SK-N-SH (cell line): ENCODE measurements at regions not wholly inside any gene's neighbourhood (a gene's known extent, or its start where the extent isn't known, plus 50 kb on each side); places are given as distances from the start of the nearest gene placed in this dataset.

Source experiments
- CTCF ChIA-PET: fragments of 300-600, 350-600 bp; formaldehyde crosslinking; extraction: SDS; loops from one replicate; lab custom pipeline; 2021; lab: Yijun Ruan, JAX
- POLR2A ChIA-PET: fragments of 350-600 bp; sonication (Branson Sonifier 250); formaldehyde crosslinking; extraction: SDS; loops from one replicate; lab custom pipeline; 2020; ENCODE audit warnings: antibody characterized with exemption, inconsistent platforms; lab: Yijun Ruan, JAX
- DNase-seq: peaks from one replicate; pipeline ENCODE4 v3.0.0; 2012
- H2AFZ ChIP-seq: fragments of 200-600 bp; sonication (generic); 2 replicates; pipeline ENCODE4 v1.8.1; 2016; ENCODE audit warnings: antibody characterized with exemption, mild to moderate bottlenecking, low read depth
- H3F3A ChIP-seq: fragments of 200-600 bp; sonication (generic); replicated peaks from 2 replicates; pipeline ENCODE3; 2016; ENCODE audit warnings: antibody characterized with exemption, mild to moderate bottlenecking; ENCODE audit not compliant: insufficient read depth
- H3K27ac ChIP-seq, 2 experiments: fragments of 200-500 bp in 1 of 2; fragments of 200-600 bp in 1 of 2; sonication (Bioruptor generic) in 1 of 2; sonication (generic), shearing (Covaris generic) in 1 of 2; 2 replicates each; pipeline versions ENCODE4 v1.5.1 to v1.6.1; 2014 to 2016; ENCODE audit warnings: low read depth in 2 of 2, inconsistent platforms in 1 of 2, low read length in 1 of 2, mild to moderate bottlenecking in 1 of 2, mixed read lengths in 1 of 2
- H3K27me3 ChIP-seq: fragments of 200-600 bp; sonication (generic), shearing (Covaris generic); 2 replicates; pipeline ENCODE4 v1.6.1; 2016; ENCODE audit warnings: mixed run types; ENCODE audit not compliant: insufficient read depth
- H3K36me3 ChIP-seq, 2 experiments: fragments of 200-500 bp in 1 of 2; fragments of 200-600 bp in 1 of 2; sonication (Bioruptor generic) in 1 of 2; sonication (generic) in 1 of 2; replicated peaks in 1 of 2; 2 replicates each; pipeline versions ENCODE3 to v1.5.1; 2014 to 2016; ENCODE audit warnings: low read length in 1 of 2, mild to moderate bottlenecking in 1 of 2; ENCODE audit not compliant: insufficient read depth in 2 of 2, control insufficient read depth in 1 of 2
- H3K4me1 ChIP-seq, 2 experiments: fragments of 200-500 bp in 1 of 2; fragments of 200-600 bp in 1 of 2; sonication (Bioruptor generic) in 1 of 2; sonication (generic), shearing (Covaris generic) in 1 of 2; 2 replicates each; pipeline versions ENCODE4 v1.5.1 to v1.6.1; 2014 to 2016; ENCODE audit warnings: low read depth in 1 of 2, low read length in 1 of 2, mixed run types in 1 of 2; ENCODE audit not compliant: insufficient read depth in 2 of 2, control insufficient read depth in 1 of 2
- H3K4me2 ChIP-seq: fragments of 200-600 bp; sonication (generic), shearing (Covaris generic); 2 replicates; pipeline ENCODE4 v1.6.1; 2017; ENCODE audit warnings: mixed run types
- H3K4me3 ChIP-seq, 2 experiments: fragments of 200-500 bp in 1 of 2; fragments of 200-600 bp in 1 of 2; sonication (Bioruptor generic) in 1 of 2; sonication (generic), shearing (Covaris generic) in 1 of 2; 2 replicates each; pipeline versions ENCODE4 v1.5.1 to v1.8.1; 2014 to 2016; ENCODE audit warnings: low read depth in 2 of 2, inconsistent platforms in 1 of 2, low read length in 1 of 2, mild to moderate bottlenecking in 1 of 2, mixed read lengths in 1 of 2, moderate library complexity in 1 of 2
- H3K79me2 ChIP-seq: fragments of 200-600 bp; sonication (generic); 2 replicates; pipeline ENCODE4 v1.8.1; 2017; ENCODE audit warnings: mild to moderate bottlenecking; ENCODE audit not compliant: insufficient read depth
- H3K9ac ChIP-seq: fragments of 200-600 bp; sonication (generic); 2 replicates; pipeline ENCODE4 v1.6.1; 2017; ENCODE audit warnings: mixed run types
- H3K9me2 ChIP-seq: fragments of 200-600 bp; sonication (generic); 2 replicates; pipeline ENCODE4 v1.6.1; 2017; ENCODE audit warnings: mixed run types
- H3K9me3 ChIP-seq: fragments of 200-600 bp; sonication (generic); 2 replicates; pipeline ENCODE4 v1.6.1; 2017; ENCODE audit warnings: mixed run types, mild to moderate bottlenecking, moderate library complexity
- H4K20me1 ChIP-seq: fragments of 200-600 bp; sonication (generic); 2 replicates; pipeline ENCODE4 v1.6.1; 2017; ENCODE audit warnings: mild to moderate bottlenecking, mixed run types; ENCODE audit not compliant: insufficient read depth
- CHD2 ChIP-seq: fragments of 150-350 bp; IDR thresholded peaks from 2 replicates; pipeline ENCODE4 v1.6.1; 2018; ENCODE audit warnings: low read length; ENCODE audit not compliant: partially characterized antibody
- EZH2phosphoT487 ChIP-seq: fragments of 200-600 bp; sonication (generic); IDR thresholded peaks from 2 replicates; pipeline ENCODE4 v1.6.1; 2017; ENCODE audit warnings: low read depth, mixed run types, mild to moderate bottlenecking, antibody characterized with exemption, moderate library complexity, borderline replicate concordance
- FOXM1 ChIP-seq: IDR thresholded peaks from 2 replicates; pipeline ENCODE4 v1.4.0; 2012; ENCODE audit warnings: low read depth, mild to moderate bottlenecking
- JUND ChIP-seq: IDR thresholded peaks from 2 replicates; pipeline ENCODE4 v1.4.0; 2012
- MEF2A ChIP-seq: IDR thresholded peaks from 2 replicates; pipeline ENCODE4 v1.4.0; 2012; ENCODE audit warnings: low read depth, borderline replicate concordance
- NFIC ChIP-seq: IDR thresholded peaks from 2 replicates; pipeline ENCODE4 v1.4.0; 2012; ENCODE audit warnings: borderline replicate concordance
- NRF1 ChIP-seq: IDR thresholded peaks from 2 replicates; pipeline ENCODE4 v1.6.1; 2012; ENCODE audit warnings: low read depth, mild to moderate bottlenecking, low read length
- RCOR1 ChIP-seq: fragments of 150-350 bp; IDR thresholded peaks from 2 replicates; pipeline ENCODE4 v1.6.1; 2017; ENCODE audit warnings: antibody characterized with exemption, low read length
- REST ChIP-seq: IDR thresholded peaks from 2 replicates; pipeline ENCODE4 v1.6.1; 2012; ENCODE audit warnings: mild to moderate bottlenecking, low read depth, low read length, moderate library complexity
- SIN3A ChIP-seq: IDR thresholded peaks from 2 replicates; pipeline ENCODE4 v1.6.1; 2012; ENCODE audit warnings: low read depth, mild to moderate bottlenecking, low read length, moderate library complexity, borderline replicate concordance
- SMC3 ChIP-seq: IDR thresholded peaks from 2 replicates; pipeline ENCODE4 v1.6.1; 2012; ENCODE audit warnings: low read depth, low read length, improper control_type of control experiment
- USF2 ChIP-seq: fragments of 150-350 bp; IDR thresholded peaks from 2 replicates; pipeline ENCODE4 v1.6.1; 2017; ENCODE audit warnings: antibody characterized with exemption, low read length, low read depth, borderline replicate concordance
- WGBS: methylation state at CpG from one replicate; pipeline ENCODE4 v1.1.6; 2017; ENCODE audit warnings: low lambda C conversion rate; 5-methylcytosine and 5-hydroxymethylcytosine counted together
- TF ChIP-seq, protein P1 (sequence below): fragments of 200-600 bp; sonication (generic); IDR thresholded peaks from 2 replicates; pipeline ENCODE4 v1.6.1; 2017; ENCODE audit warnings: antibody characterized with exemption, mild to moderate bottlenecking, moderate library complexity

- TF ChIP-seq NFIC (no peak), CHD2 (no peak), FOXM1 (no peak), JUND (no peak)
These were observed 1227.9 kb upstream of the SPRY2 start (continued) for GRCh38 chr13:81568824-81569223.

- Histone ChIP-seq H3F3A (no peaks in the 10 kb centered on the region), H2AFZ (no peak overlapping the region), H3K9me3 (no peaks in the 10 kb centered on the region), H4K20me1 (no peaks in the 10 kb centered on the region), H3K27me3 (no peaks in the 10 kb centered on the region), H3K36me3 (no peaks in the 10 kb centered on the region), H3K4me2 (no peak overlapping the region), H3K27ac (no peak overlapping the region), H3K79me2 (no peaks in the 10 kb centered on the region), H3K4me1 (no peaks in the 10 kb centered on the region), H3K9ac (no peak overlapping the region), H3K9me2 (no peaks in the 10 kb centered on the region), H3K4me3 (no peak overlapping the region)
- no peak for DNase-seq
- CTCF ChIA-PET = no interaction called here
- POLR2A ChIA-PET = no interaction called here
- 2% methylated on average over 1 of the region's 1 CpG for WGBS
- TF ChIP-seq EZH2phosphoT487 = no peak
- no peak for TF ChIP-seq CHD2
- TF ChIP-seq FOXM1 = no peak
- no peak for TF ChIP-seq MEF2A
- no peak for TF ChIP-seq REST
- TF ChIP-seq SIN3A = no peak
These were observed 1224.9 kb upstream of the SPRY2 start for GRCh38 chr13:81565849-81566248.

DNA sequence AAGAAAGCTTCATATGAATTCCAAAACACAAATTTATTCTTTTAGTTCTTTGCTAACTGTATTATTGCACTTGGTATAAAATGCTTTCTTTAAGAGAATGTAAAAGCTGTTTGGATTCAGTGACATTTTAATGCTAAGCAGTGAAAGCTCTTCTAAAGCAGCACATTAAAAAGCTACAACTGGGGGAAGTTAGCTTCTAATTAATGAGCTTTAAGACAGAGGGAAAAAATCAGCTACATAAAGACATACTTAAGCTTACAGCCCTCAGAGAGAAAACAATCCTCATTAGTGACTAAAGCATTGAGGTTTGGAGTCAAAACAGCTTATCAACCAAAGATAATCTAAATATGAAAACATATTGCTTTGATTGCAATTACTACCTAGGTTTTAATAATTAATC is 1222.2 kb upstream of the SPRY2 start:
- H3K9ac ChIP-seq = no peak overlapping the region
- no peaks in the 10 kb centered on the region for H3K27me3 ChIP-seq
- TF ChIP-seq NFIC = no peak
- no peak for TF ChIP-seq SMC3
- TF ChIP-seq USF2 = no peak
- TF ChIP-seq, protein P1, sequence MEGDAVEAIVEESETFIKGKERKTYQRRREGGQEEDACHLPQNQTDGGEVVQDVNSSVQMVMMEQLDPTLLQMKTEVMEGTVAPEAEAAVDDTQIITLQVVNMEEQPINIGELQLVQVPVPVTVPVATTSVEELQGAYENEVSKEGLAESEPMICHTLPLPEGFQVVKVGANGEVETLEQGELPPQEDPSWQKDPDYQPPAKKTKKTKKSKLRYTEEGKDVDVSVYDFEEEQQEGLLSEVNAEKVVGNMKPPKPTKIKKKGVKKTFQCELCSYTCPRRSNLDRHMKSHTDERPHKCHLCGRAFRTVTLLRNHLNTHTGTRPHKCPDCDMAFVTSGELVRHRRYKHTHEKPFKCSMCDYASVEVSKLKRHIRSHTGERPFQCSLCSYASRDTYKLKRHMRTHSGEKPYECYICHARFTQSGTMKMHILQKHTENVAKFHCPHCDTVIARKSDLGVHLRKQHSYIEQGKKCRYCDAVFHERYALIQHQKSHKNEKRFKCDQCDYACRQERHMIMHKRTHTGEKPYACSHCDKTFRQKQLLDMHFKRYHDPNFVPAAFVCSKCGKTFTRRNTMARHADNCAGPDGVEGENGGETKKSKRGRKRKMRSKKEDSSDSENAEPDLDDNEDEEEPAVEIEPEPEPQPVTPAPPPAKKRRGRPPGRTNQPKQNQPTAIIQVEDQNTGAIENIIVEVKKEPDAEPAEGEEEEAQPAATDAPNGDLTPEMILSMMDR = no peak
- no peak for TF ChIP-seq RCOR1
- no peak for TF ChIP-seq NRF1
- TF ChIP-seq CHD2 = no peak
- no peaks in the 10 kb centered on the region for H3F3A ChIP-seq
- no peaks in the 10 kb centered on the region for H3K4me1 ChIP-seq
- CTCF ChIA-PET = no interaction called here
- POLR2A ChIA-PET = no interaction called here
- H3K4me2 ChIP-seq = no peak overlapping the region
- no peaks in the 10 kb centered on the region for H3K36me3 ChIP-seq
- no peak overlapping the region for H3K27ac ChIP-seq
- H3K9me2 ChIP-seq = no peaks in the 10 kb centered on the region
- H3K9me3 ChIP-seq = no peaks in the 10 kb centered on the region
- no peaks in the 10 kb centered on the region for H4K20me1 ChIP-seq
- H2AFZ ChIP-seq = no peak overlapping the region
- H3K79me2 ChIP-seq = no peaks in the 10 kb centered on the region
- no peak for DNase-seq
- H3K4me3 ChIP-seq = no peak overlapping the region
